Tibial artery (tissue), 4 donors: ENCODE measurements at regions not wholly inside any gene's neighbourhood (a gene's known extent, or its start where the extent isn't known, plus 50 kb on each side); places are given as distances from the start of the nearest gene placed in this dataset.

Experiments
- DNase-seq, 2 donors: peaks; one replicate each; pipeline ENCODE4 v3.0.0-alpha.2; 2019
- H3K27ac ChIP-seq, 2 donors: fragments of 200-600 bp; sonication (generic) in 1 of 2; 1 replicate in 1 of 2; 2 replicates in 1 of 2; pipeline ENCODE4 v1.5.1; 2018 to 2019; ENCODE audit warnings: mild to moderate bottlenecking in 1 of 2
- H3K27me3 ChIP-seq, 2 donors: fragments of 200-600 bp; sonication (generic) in 1 of 2; one replicate each; pipeline versions ENCODE4 v1.5.1 to v1.6.0; 2016 to 2019
- H3K36me3 ChIP-seq, 3 donors: fragments of 200-600 bp; sonication (generic) in 2 of 3; one replicate each; pipeline ENCODE4 v1.5.1; 2016 to 2019; ENCODE audit warnings: mild to moderate bottlenecking in 2 of 3
- H3K4me1 ChIP-seq, 4 donors: fragments of 200-600 bp; sonication (generic) in 2 of 4; 1 replicate in 3 of 4; 2 replicates in 1 of 4; pipeline ENCODE4 v1.5.1; 2016 to 2019
- H3K4me3 ChIP-seq, 2 donors: fragments of 200-600 bp; sonication (generic) in 1 of 2; 1 replicate in 1 of 2; 2 replicates in 1 of 2; pipeline ENCODE4 v1.5.1; 2018 to 2019; ENCODE audit warnings: mild to moderate bottlenecking in 2 of 2
- H3K9me3 ChIP-seq, 3 donors: fragments of 200-600 bp; sonication (generic) in 1 of 3; one replicate each; pipeline ENCODE4 v1.5.1; 2016 to 2019
- CTCF ChIP-seq, 2 experiments: fragments of 200-600 bp in 1 of 2; fragments of 450-650 bp in 1 of 2; IDR thresholded peaks; one replicate each; pipeline ENCODE4 v1.5.1; 2017 to 2019; ENCODE audit warnings: antibody characterized with exemption in 2 of 2, mild to moderate bottlenecking in 1 of 2, moderate library complexity in 1 of 2
- intact Hi-C: fragments of 100-400 bp; cut with DNase I; formaldehyde crosslinking; loops from one replicate; pipeline ENCODE4 v1.15.0; 2023; ENCODE audit warnings: low total_unique reads

- Histone ChIP-seq H3K4me1 (no peaks in the 10 kb centered on the region), H3K9me3 (peaks cover 0 to 12% (median 4%) of the 10 kb centered on the region in 3 donors), H3K27me3 (no peaks in the 10 kb centered on the region), H3K27ac (no peak overlapping the region), H3K36me3 (no peaks in the 10 kb centered on the region), H3K4me3 (no peak overlapping the region)
- no peak for DNase-seq
- intact Hi-C loops, result no loop called here
- TF ChIP-seq CTCF (IDR thresholded peaks at IDR 0.05), result no peak
Observed at GRCh38 chr5:143932584-143932983, 120.6 kb downstream of the HMHB1 start.

- TF ChIP-seq CTCF (IDR thresholded peaks at IDR 0.05), result no peak
Observed at GRCh38 chr5:143933451-143933850, 121.5 kb downstream of the HMHB1 start.

GRCh38 chr5:143934821-143935220 is 122.9 kb downstream of the HMHB1 start:
- Histone ChIP-seq H3K36me3 (no peaks in the 10 kb centered on the region), H3K27ac (no peak overlapping the region), H3K4me1 (no peaks in the 10 kb centered on the region), H3K27me3 (no peaks in the 10 kb centered on the region), H3K4me3 (no peak overlapping the region), H3K9me3 (peaks cover 0 to 12% (median 4%) of the 10 kb centered on the region in 3 donors)
- DNase-seq, result no peak
- intact Hi-C loops, result no loop called here
- no peak for TF ChIP-seq CTCF (IDR thresholded peaks at IDR 0.05)

More at GRCh38 chr5:143933451-143933850, 121.5 kb downstream of the HMHB1 start:
- no peak for DNase-seq
- H3K9me3 ChIP-seq, result peaks cover 0 to 12% (median 4%) of the 10 kb centered on the region in 3 donors
- H3K4me3 ChIP-seq, result no peak overlapping the region
- H3K36me3 ChIP-seq, result no peaks in the 10 kb centered on the region
- intact Hi-C loops, result no loop called here
- H3K27ac ChIP-seq, result no peak overlapping the region
- H3K27me3 ChIP-seq, result no peaks in the 10 kb centered on the region
- H3K4me1 ChIP-seq, result no peaks in the 10 kb centered on the region

- no peak for TF ChIP-seq CTCF (IDR thresholded peaks at IDR 0.05)
- no peaks in the 10 kb centered on the region for H3K4me1 ChIP-seq
- H3K4me3 ChIP-seq, result no peak overlapping the region
- no peak for DNase-seq
- H3K36me3 ChIP-seq, result no peaks in the 10 kb centered on the region
- H3K27me3 ChIP-seq, result no peaks in the 10 kb centered on the region
- intact Hi-C loops, result no loop called here
- H3K9me3 ChIP-seq, result peaks cover 0 to 15% (median 12%) of the 10 kb centered on the region in 3 donors
- no peak overlapping the region for H3K27ac ChIP-seq
Observed at GRCh38 chr5:143938230-143938629, 126.3 kb downstream of the HMHB1 start.

- no peak overlapping the region for H3K4me3 ChIP-seq
- no peak for TF ChIP-seq CTCF (IDR thresholded peaks at IDR 0.05)
- no peaks in the 10 kb centered on the region for H3K4me1 ChIP-seq
- H3K27me3 ChIP-seq, result no peaks in the 10 kb centered on the region
- no peaks in the 10 kb centered on the region for H3K36me3 ChIP-seq
- H3K9me3 ChIP-seq, result peaks cover 0 to 11% (median 8%) of the 10 kb centered on the region in 3 donors
- intact Hi-C loops, result no loop called here
- no peak overlapping the region for H3K27ac ChIP-seq
- DNase-seq, result no peak
Observed at GRCh38 chr5:143946837-143947236, 134.9 kb downstream of the HMHB1 start.

GRCh38 chr5:143947313-143947712 is 135.4 kb downstream of the HMHB1 start:
- H3K4me1 ChIP-seq, result no peaks in the 10 kb centered on the region
- DNase-seq, result no peak
- intact Hi-C loops, result no loop called here
- no peak for TF ChIP-seq CTCF (IDR thresholded peaks at IDR 0.05)
- no peak overlapping the region for H3K4me3 ChIP-seq
- no peak overlapping the region for H3K27ac ChIP-seq
- no peaks in the 10 kb centered on the region for H3K27me3 ChIP-seq
- H3K9me3 ChIP-seq, result peaks cover 0 to 8% (median 8%) of the 10 kb centered on the region in 3 donors
- no peaks in the 10 kb centered on the region for H3K36me3 ChIP-seq
